ENCODE measurements at regions not wholly inside any gene's neighbourhood (a gene's known extent, or its start where the extent isn't known, plus 50 kb on each side); places are given as distances from the start of the nearest gene placed in this dataset.

GRCh38 chr9:16241231-16241630 lies 629.2 kb downstream of the BNC2 start:
- no peak for TF ChIP-seq CTCF (IDR thresholded peaks at IDR 0.05; ENCODE audit: low read depth, low read length, poor library complexity, severe bottlenecking)
- TF ChIP-seq EZH2phosphoT487 (IDR thresholded peaks at IDR 0.05; ENCODE audit: borderline replicate concordance, low read length) = no peak
